ENCODE measurements at regions not wholly inside any gene's neighbourhood (a gene's known extent, or its start where the extent isn't known, plus 50 kb on each side); places are given as distances from the start of the nearest gene placed in this dataset.

- no peak for DNase-seq (ENCODE audit: low read depth)
These were observed 1094.9 kb downstream of the MAT2B start for GRCh38 chr5:164600274-164600673.

GRCh38 chr5:164600929-164601535 is 1095.6 kb downstream of the MAT2B start:
- DNase-seq (ENCODE audit: low read depth), result no peak

GRCh38 chr5:164608507-164608906 is 1103.1 kb downstream of the MAT2B start:
- DNase-seq (ENCODE audit: low read depth), result no peak

GRCh38 chr5:164610374-164610773 is 1105.0 kb downstream of the MAT2B start:
- no peak for DNase-seq (ENCODE audit: low read depth)

- no peak for DNase-seq (ENCODE audit: low read depth)
These were observed 1109.3 kb downstream of the MAT2B start for GRCh38 chr5:164614707-164615106.

GRCh38 chr5:164617290-164617689 is 1111.9 kb downstream of the MAT2B start:
- no peak for DNase-seq (ENCODE audit: low read depth)

- DNase-seq (ENCODE audit: low read depth), result no peak
These were observed 1121.6 kb downstream of the MAT2B start for GRCh38 chr5:164627021-164627420.

GRCh38 chr5:164636456-164636855 is 1131.0 kb downstream of the MAT2B start:
- no peak for DNase-seq (ENCODE audit: low read depth)

GRCh38 chr5:164637931-164638521 is 1132.6 kb downstream of the MAT2B start:
- no peak for DNase-seq (ENCODE audit: low read depth)

- no peak for DNase-seq (ENCODE audit: low read depth)
These were observed 1143.8 kb downstream of the MAT2B start for GRCh38 chr5:164649266-164649665.

- no peak for DNase-seq (ENCODE audit: low read depth)
These were observed 1145.0 kb downstream of the MAT2B start for GRCh38 chr5:164650427-164650826.

- no peak for DNase-seq (ENCODE audit: low read depth)
These were observed 1146.3 kb downstream of the MAT2B start for GRCh38 chr5:164651546-164652275.

GRCh38 chr5:164652276-164652660 is 1146.8 kb downstream of the MAT2B start:
- no peak for DNase-seq (ENCODE audit: low read depth)

GRCh38 chr5:164663198-164663989 is 1158.0 kb downstream of the MAT2B start:
- DNase-seq (ENCODE audit: low read depth), result no peak

GRCh38 chr5:164671640-164672039 is 1166.2 kb downstream of the MAT2B start:
- no peak for DNase-seq (ENCODE audit: low read depth)

- DNase-seq (ENCODE audit: low read depth), result no peak
These were observed 1166.8 kb downstream of the MAT2B start for GRCh38 chr5:164672205-164672604.

GRCh38 chr5:164672931-164673694 is 1167.7 kb downstream of the MAT2B start:
- DNase-seq (ENCODE audit: low read depth), result no peak

- DNase-seq (ENCODE audit: low read depth), result no peak
These were observed 1174.0 kb downstream of the MAT2B start for GRCh38 chr5:164679461-164679860.

GRCh38 chr5:164680216-164680615 is 1174.8 kb downstream of the MAT2B start:
- DNase-seq (ENCODE audit: low read depth), result no peak

- DNase-seq (ENCODE audit: low read depth), result no peak
These were observed 1175.5 kb downstream of the MAT2B start for GRCh38 chr5:164680812-164681520.

- no peak for DNase-seq (ENCODE audit: low read depth)
These were observed 1182.0 kb downstream of the MAT2B start for GRCh38 chr5:164687391-164687790.

Measured in GM04504 (cell line).